Endodermal cell (in vitro differentiated cells): ENCODE measurements at regions not wholly inside any gene's neighbourhood (a gene's known extent, or its start where the extent isn't known, plus 50 kb on each side); places are given as distances from the start of the nearest gene placed in this dataset.

Source experiments
- DNase-seq: peaks from one replicate; pipeline ENCODE4 v3.0.0-alpha.2; 2017
- H3K27ac ChIP-seq: 2 replicates; pipeline ENCODE4 v1.5.1; 2013; ENCODE audit warnings: mild to moderate bottlenecking, low read depth, low read length, moderate library complexity
- H3K27me3 ChIP-seq: 2 replicates; pipeline ENCODE4 v1.6.1; 2013; ENCODE audit warnings: mild to moderate bottlenecking, low read length, moderate library complexity; ENCODE audit not compliant: insufficient read depth, control insufficient read depth, poor library complexity, severe bottlenecking
- H3K36me3 ChIP-seq: 2 replicates; pipeline ENCODE4 v1.7.0; 2013; ENCODE audit warnings: mild to moderate bottlenecking, low read length, moderate library complexity; ENCODE audit not compliant: control insufficient read depth, insufficient read depth
- H3K4me1 ChIP-seq: one replicate; pipeline ENCODE4 v1.7.0; 2013; ENCODE audit warnings: low read length; ENCODE audit not compliant: control insufficient read depth, insufficient read depth
- H3K4me3 ChIP-seq: 2 replicates; pipeline ENCODE4 v1.5.1; 2013; ENCODE audit warnings: mild to moderate bottlenecking, low read length, moderate library complexity
- H3K9ac ChIP-seq: 2 replicates; pipeline ENCODE4 v1.6.1; 2013; ENCODE audit warnings: mild to moderate bottlenecking, low read length, moderate library complexity; ENCODE audit not compliant: poor library complexity, severe bottlenecking; ENCODE audit errors: extremely low read depth
- H3K9me3 ChIP-seq: 2 replicates; pipeline ENCODE4 v1.6.1; 2013; ENCODE audit warnings: mild to moderate bottlenecking, low read length, moderate library complexity; ENCODE audit not compliant: control insufficient read depth
- H3K27ac Mint-ChIP-seq: 2 replicates; pipeline ENCODE4 v1.8.0; 2020; ENCODE audit warnings: mixed read lengths
- H3K27me3 Mint-ChIP-seq: 2 replicates; pipeline ENCODE4 v1.8.0; 2021; ENCODE audit warnings: mild to moderate bottlenecking, mixed read lengths; ENCODE audit not compliant: insufficient read depth
- H3K36me3 Mint-ChIP-seq: 2 replicates; pipeline ENCODE4 v1.8.0; 2020; ENCODE audit warnings: low read depth, mixed read lengths
- H3K4me1 Mint-ChIP-seq: 2 replicates; pipeline ENCODE4 v1.8.0; 2020; ENCODE audit warnings: mixed read lengths
- H3K4me3 Mint-ChIP-seq: 2 replicates; pipeline ENCODE4 v1.8.0; 2020; ENCODE audit warnings: mild to moderate bottlenecking, moderate library complexity, mixed read lengths
- H3K9me3 Mint-ChIP-seq: 2 replicates; pipeline ENCODE4 v1.8.0; 2020; ENCODE audit warnings: mild to moderate bottlenecking, mixed read lengths
- CTCF ChIP-seq: fragments of 200-600 bp; sonication (generic); conservative IDR thresholded peaks from 2 replicates; pipeline ENCODE4 v1.5.0; 2021; ENCODE audit warnings: antibody characterized with exemption, mild to moderate bottlenecking
- WGBS, 2 experiments: methylation state at CpG; one replicate each; pipeline versions ENCODE4 v1.1.5 to v1.1.7; 2013; ENCODE audit warnings: missing lambda C conversion rate in 2 of 2, mixed read lengths in 1 of 2; ENCODE audit not compliant: insufficient coverage in 1 of 2, insufficient read length in 1 of 2; 5-methylcytosine and 5-hydroxymethylcytosine counted together

GRCh38 chr5:91727463-91727862, 344.3 kb upstream of the ARRDC3 start:
- WGBS, 2 experiments, result 40 to 41% methylated on average over 1 of the region's 1 CpG
- no peaks in the 10 kb centered on the region for H3K9me3 Mint-ChIP-seq
- H3K36me3 ChIP-seq, result no peaks in the 10 kb centered on the region
- H3K4me3 ChIP-seq, result no peak overlapping the region
- no peaks in the 10 kb centered on the region for H3K36me3 Mint-ChIP-seq
- TF ChIP-seq CTCF, result no peak
- H3K9me3 ChIP-seq, result no peaks in the 10 kb centered on the region
- no peaks in the 10 kb centered on the region for H3K27me3 Mint-ChIP-seq
- no peak overlapping the region for H3K27ac ChIP-seq
- no peaks in the 10 kb centered on the region for H3K27me3 ChIP-seq
- peak; percentile 43 for DNase-seq
- peaks cover 15% of the 10 kb centered on the region for H3K4me1 Mint-ChIP-seq
- H3K9ac ChIP-seq, result no peak overlapping the region
- H3K4me3 Mint-ChIP-seq, result no peak overlapping the region
- no peak overlapping the region for H3K27ac Mint-ChIP-seq
- H3K4me1 ChIP-seq, result no peaks in the 10 kb centered on the region

DNA sequence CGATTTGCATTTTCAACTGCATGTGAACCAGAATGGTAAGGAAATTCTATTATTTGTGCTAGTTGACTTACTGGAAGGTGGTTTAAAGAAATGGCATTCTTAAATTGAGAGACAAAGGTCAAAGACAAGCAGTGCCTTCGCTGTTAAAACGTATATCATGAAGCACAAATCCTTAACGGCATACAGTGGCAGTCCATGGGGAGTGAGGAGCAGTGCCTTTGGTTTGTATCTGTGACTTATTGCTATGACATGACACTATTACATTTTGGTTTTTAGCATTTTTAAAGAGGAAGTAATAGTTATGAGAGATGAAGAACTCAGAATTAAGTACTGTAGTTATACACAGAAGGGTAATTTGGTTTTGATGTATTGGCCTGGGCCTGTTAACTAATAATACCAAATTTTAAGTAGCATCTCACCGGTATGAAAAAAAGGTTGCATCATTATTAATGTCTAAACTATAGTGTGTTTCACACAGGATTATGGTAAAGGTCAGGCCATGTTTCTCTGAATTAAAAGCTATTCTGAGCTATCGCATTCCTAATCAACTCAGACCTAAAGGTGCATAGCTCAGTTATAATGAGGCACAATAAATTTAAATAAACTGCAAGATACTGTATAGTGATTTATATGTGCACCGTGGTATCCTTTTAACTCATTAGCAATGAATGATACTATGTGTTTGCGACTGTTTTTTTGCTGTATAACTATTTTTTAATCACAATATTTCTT, 339.8 kb upstream of the ARRDC3 start:
- WGBS, 2 experiments, result 71 to 90% methylated on average over 1 to 8 of the region's 8 CpGs
- Histone ChIP-seq H3K36me3 (no peaks in the 10 kb centered on the region), H3K9me3 (no peaks in the 10 kb centered on the region), H3K9ac (no peak overlapping the region), H3K27ac (no peak overlapping the region), H3K4me3 (no peak overlapping the region), H3K27me3 (no peaks in the 10 kb centered on the region), H3K4me1 (no peaks in the 10 kb centered on the region)
- no peak for TF ChIP-seq CTCF
- no peak for DNase-seq
- no peak overlapping the region for H3K4me3 Mint-ChIP-seq
- no peaks in the 10 kb centered on the region for H3K27me3 Mint-ChIP-seq
- peaks cover 20% of the 10 kb centered on the region for H3K4me1 Mint-ChIP-seq
- no peaks in the 10 kb centered on the region for H3K9me3 Mint-ChIP-seq
- H3K36me3 Mint-ChIP-seq, result no peaks in the 10 kb centered on the region
- no peak overlapping the region for H3K27ac Mint-ChIP-seq

DNA sequence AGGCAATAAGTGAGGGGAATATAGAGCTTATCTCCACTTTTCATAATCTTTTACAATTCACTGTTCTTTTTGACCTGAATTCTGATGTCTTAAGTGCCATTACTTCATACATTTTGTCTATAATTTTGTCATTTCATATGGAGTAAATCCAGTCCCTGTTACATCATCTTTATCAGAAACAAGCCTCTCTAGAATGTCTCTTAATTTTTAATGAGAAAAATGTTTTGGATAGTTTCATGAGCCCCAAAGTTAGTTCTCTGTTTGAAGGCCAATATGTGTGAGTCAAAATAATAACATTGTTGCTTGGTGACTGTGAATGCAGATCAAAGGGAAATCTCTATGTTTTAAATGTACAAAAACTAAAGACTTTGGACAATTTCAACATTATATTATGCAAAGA, 329.6 kb upstream of the ARRDC3 start:
- H3K27me3 ChIP-seq, result no peaks in the 10 kb centered on the region
- Mint-ChIP-seq H3K4me3 (no peak overlapping the region), H3K9me3 (peaks cover 21% of the 10 kb centered on the region), H3K36me3 (peaks cover 4% of the 10 kb centered on the region), H3K4me1 (peaks cover 7% of the 10 kb centered on the region), H3K27me3 (no peaks in the 10 kb centered on the region), H3K27ac (no peak overlapping the region)
- no peak overlapping the region for H3K9ac ChIP-seq
- no peak overlapping the region for H3K27ac ChIP-seq
- no peak for DNase-seq
- no peaks in the 10 kb centered on the region for H3K9me3 ChIP-seq
- H3K4me3 ChIP-seq, result no peak overlapping the region
- H3K36me3 ChIP-seq, result no peaks in the 10 kb centered on the region
- no peaks in the 10 kb centered on the region for H3K4me1 ChIP-seq
- no peak for TF ChIP-seq CTCF
